ENCODE measurements at regions not wholly inside any gene's neighbourhood (a gene's known extent, or its start where the extent isn't known, plus 50 kb on each side); places are given as distances from the start of the nearest gene placed in this dataset.

DNA sequence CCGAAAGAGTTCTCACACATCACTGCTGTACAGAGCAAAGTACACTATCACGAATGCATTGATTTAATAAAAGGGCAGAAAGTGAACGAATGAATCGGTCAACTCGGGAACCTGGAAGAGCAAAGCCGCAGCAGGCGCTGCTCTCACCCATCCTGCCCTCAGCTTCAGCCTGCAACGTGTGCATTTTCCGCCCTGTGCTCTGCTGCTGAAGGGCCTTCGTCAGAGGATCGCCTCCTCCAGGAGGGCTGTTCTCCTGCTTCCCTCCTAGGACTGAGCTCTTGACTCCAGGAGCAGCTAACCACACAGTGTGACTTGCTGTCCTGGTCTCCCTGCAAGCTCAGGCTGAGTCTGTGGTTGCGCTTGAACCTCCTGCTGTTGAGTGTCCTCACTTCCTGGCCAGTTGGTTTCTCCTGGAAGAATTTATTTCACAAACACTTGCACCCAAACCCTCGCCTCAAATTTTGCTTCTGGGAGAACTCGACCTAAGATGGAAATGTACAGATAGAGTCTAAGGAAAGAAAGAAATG is 473.0 kb upstream of the KLF6 start:
- TF ChIP-seq EZH2 (IDR thresholded peaks at IDR 0.05; ENCODE audit: borderline replicate concordance, insufficient read depth, low read depth, low read length, poor library complexity, severe bottlenecking) = no peak
- TF ChIP-seq, protein P1, sequence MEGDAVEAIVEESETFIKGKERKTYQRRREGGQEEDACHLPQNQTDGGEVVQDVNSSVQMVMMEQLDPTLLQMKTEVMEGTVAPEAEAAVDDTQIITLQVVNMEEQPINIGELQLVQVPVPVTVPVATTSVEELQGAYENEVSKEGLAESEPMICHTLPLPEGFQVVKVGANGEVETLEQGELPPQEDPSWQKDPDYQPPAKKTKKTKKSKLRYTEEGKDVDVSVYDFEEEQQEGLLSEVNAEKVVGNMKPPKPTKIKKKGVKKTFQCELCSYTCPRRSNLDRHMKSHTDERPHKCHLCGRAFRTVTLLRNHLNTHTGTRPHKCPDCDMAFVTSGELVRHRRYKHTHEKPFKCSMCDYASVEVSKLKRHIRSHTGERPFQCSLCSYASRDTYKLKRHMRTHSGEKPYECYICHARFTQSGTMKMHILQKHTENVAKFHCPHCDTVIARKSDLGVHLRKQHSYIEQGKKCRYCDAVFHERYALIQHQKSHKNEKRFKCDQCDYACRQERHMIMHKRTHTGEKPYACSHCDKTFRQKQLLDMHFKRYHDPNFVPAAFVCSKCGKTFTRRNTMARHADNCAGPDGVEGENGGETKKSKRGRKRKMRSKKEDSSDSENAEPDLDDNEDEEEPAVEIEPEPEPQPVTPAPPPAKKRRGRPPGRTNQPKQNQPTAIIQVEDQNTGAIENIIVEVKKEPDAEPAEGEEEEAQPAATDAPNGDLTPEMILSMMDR (IDR thresholded peaks at IDR 0.05) = no peak

Measured in B cell (primary cell).